DND-41 (cell line): ENCODE measurements at regions not wholly inside any gene's neighbourhood (a gene's known extent, or its start where the extent isn't known, plus 50 kb on each side); places are given as distances from the start of the nearest gene placed in this dataset.
"Not testable (repeated sequence)": the region's sequence is repeated elsewhere in the genome, so short reads cannot be mapped to it uniquely, and the experiment has no call there.

Source experiments
- ATAC-seq: fragments of 200-7000 bp; cut with Tn5 transposase; 3 replicates; pipeline ENCODE4 v1.9.1; 2021; ENCODE audit warnings: low read depth; ENCODE audit not compliant: insufficient read depth
- DNase-seq: peaks from one replicate; pipeline ENCODE4 v3.0.0-alpha.2; 2020
- H2AFZ ChIP-seq: 2 replicates; pipeline ENCODE4 v1.6.0; 2012; ENCODE audit warnings: low read depth, low read length
- H3K27ac ChIP-seq: 2 replicates; pipeline ENCODE4 v1.5.1; 2012; ENCODE audit warnings: low read length, inconsistent platforms
- H3K27me3 ChIP-seq: fragments of 200-600 bp; sonication (generic); 2 replicates; pipeline ENCODE4 v1.6.0; 2012; ENCODE audit warnings: low read length, mild to moderate bottlenecking, inconsistent platforms; ENCODE audit not compliant: insufficient read depth, poor library complexity
- H3K36me3 ChIP-seq: 2 replicates; pipeline ENCODE4 v1.5.1; 2012; ENCODE audit warnings: low read length, inconsistent platforms; ENCODE audit not compliant: insufficient read depth
- H3K4me1 ChIP-seq: 2 replicates; pipeline ENCODE4 v1.5.1; 2012; ENCODE audit warnings: mild to moderate bottlenecking, low read length; ENCODE audit not compliant: insufficient read depth
- H3K4me2 ChIP-seq: 2 replicates; pipeline ENCODE4 v1.6.0; 2012; ENCODE audit warnings: mild to moderate bottlenecking, moderate library complexity, low read length, inconsistent platforms; ENCODE audit not compliant: insufficient read depth
- H3K4me3 ChIP-seq, 2 experiments: fragments of 200-600 bp in 1 of 2; shearing (Covaris generic) in 1 of 2; 2 replicates each; pipeline ENCODE4 v1.5.1; 2012 to 2016; ENCODE audit warnings: inconsistent platforms in 2 of 2, low read length in 2 of 2, mild to moderate bottlenecking in 2 of 2, low read depth in 1 of 2, moderate library complexity in 1 of 2
- H3K79me2 ChIP-seq: 2 replicates; pipeline ENCODE4 v1.6.0; 2012; ENCODE audit warnings: low read length, inconsistent platforms; ENCODE audit not compliant: insufficient read depth
- H3K9ac ChIP-seq: 2 replicates; pipeline ENCODE4 v1.6.0; 2012; ENCODE audit warnings: low read depth, mild to moderate bottlenecking, inconsistent platforms, low read length, moderate library complexity
- H3K9me3 ChIP-seq: 2 replicates; pipeline ENCODE4 v1.5.1; 2012; ENCODE audit warnings: low read length, moderate library complexity, mild to moderate bottlenecking, inconsistent platforms; ENCODE audit not compliant: insufficient read depth, severe bottlenecking
- H4K20me1 ChIP-seq: 2 replicates; pipeline ENCODE4 v1.6.0; 2012; ENCODE audit warnings: low read length; ENCODE audit not compliant: insufficient read depth
- CTCF ChIP-seq: IDR thresholded peaks from 2 replicates; pipeline ENCODE4 v1.5.1; 2012; ENCODE audit warnings: borderline replicate concordance, low read length, moderate library complexity, mild to moderate bottlenecking; ENCODE audit not compliant: poor library complexity, severe bottlenecking; ENCODE audit errors: extremely low read depth
- EZH2 ChIP-seq: IDR thresholded peaks from 3 replicates; pipeline ENCODE4 v1.6.1; 2012; ENCODE audit warnings: borderline replicate concordance, low read depth, mild to moderate bottlenecking, moderate library complexity, low read length, inconsistent platforms; ENCODE audit not compliant: severe bottlenecking

GRCh38 chr5:106006242-106006641 lies 1664.5 kb downstream of the EFNA5 start:
- Histone ChIP-seq H3K36me3 (no peaks in the 10 kb centered on the region), H3K4me2 (no peak overlapping the region), H3K9ac (no peak overlapping the region), H3K4me1 (no peaks in the 10 kb centered on the region), H3K27me3 (no peaks in the 10 kb centered on the region), H3K27ac (no peak overlapping the region), H2AFZ (no peak overlapping the region), H3K9me3 (no peaks in the 10 kb centered on the region), H4K20me1 (no peaks in the 10 kb centered on the region), H3K79me2 (no peaks in the 10 kb centered on the region), H3K4me3 (no peak overlapping the region)
- DNase-seq (no peak), ATAC-seq (no peak)
- no peak for TF ChIP-seq EZH2
- TF ChIP-seq CTCF, result no peak

- not testable (repeated sequence) for H3K4me3 ChIP-seq, H3K9me3 ChIP-seq, H3K4me2 ChIP-seq, H3K9ac ChIP-seq, H2AFZ ChIP-seq, H3K27ac ChIP-seq, H3K36me3 ChIP-seq, ATAC-seq, H3K27me3 ChIP-seq, H3K79me2 ChIP-seq, DNase-seq, H4K20me1 ChIP-seq, H3K4me1 ChIP-seq
Measured at GRCh38 chr5:105998991-105999390, 1671.7 kb downstream of the EFNA5 start.

- TF ChIP-seq CTCF (no peak), EZH2 (no peak)
- H3K9ac ChIP-seq, result no peak overlapping the region
Measured at GRCh38 chr5:105993027-105993426, 1677.7 kb downstream of the EFNA5 start.

GRCh38 chr5:105982526-105982925 lies 1688.2 kb downstream of the EFNA5 start:
- Histone ChIP-seq H3K36me3 (no peaks in the 10 kb centered on the region), H3K4me1 (no peaks in the 10 kb centered on the region), H3K9me3 (no peaks in the 10 kb centered on the region), H3K4me2 (no peak overlapping the region), H3K27me3 (no peaks in the 10 kb centered on the region), H3K4me3 (no peak overlapping the region), H3K27ac (no peak overlapping the region), H3K79me2 (no peaks in the 10 kb centered on the region), H2AFZ (no peak overlapping the region), H4K20me1 (no peaks in the 10 kb centered on the region), H3K9ac (no peak overlapping the region)
- TF ChIP-seq EZH2 (no peak), CTCF (no peak)
- DNase-seq, result no peak
- no peak for ATAC-seq

More at GRCh38 chr5:105993027-105993426, 1677.7 kb downstream of the EFNA5 start:
- no peak for DNase-seq
- H2AFZ ChIP-seq, result no peak overlapping the region
- no peak overlapping the region for H3K4me2 ChIP-seq
- H3K4me3 ChIP-seq, result no peak overlapping the region
- no peaks in the 10 kb centered on the region for H3K4me1 ChIP-seq
- no peaks in the 10 kb centered on the region for H3K27me3 ChIP-seq
- no peaks in the 10 kb centered on the region for H3K9me3 ChIP-seq
- no peaks in the 10 kb centered on the region for H4K20me1 ChIP-seq
- no peak overlapping the region for H3K27ac ChIP-seq
- no peaks in the 10 kb centered on the region for H3K36me3 ChIP-seq
- no peak for ATAC-seq
- no peaks in the 10 kb centered on the region for H3K79me2 ChIP-seq
